ENCODE measurements at regions not wholly inside any gene's neighbourhood (a gene's known extent, or its start where the extent isn't known, plus 50 kb on each side); places are given as distances from the start of the nearest gene placed in this dataset.
A peak's percentile ranks its signal among the peaks of the same experiment; 100 is the strongest.
"Not testable (repeated sequence)": the region's sequence is repeated elsewhere in the genome, so short reads cannot be mapped to it uniquely, and the experiment has no call there.

DNA sequence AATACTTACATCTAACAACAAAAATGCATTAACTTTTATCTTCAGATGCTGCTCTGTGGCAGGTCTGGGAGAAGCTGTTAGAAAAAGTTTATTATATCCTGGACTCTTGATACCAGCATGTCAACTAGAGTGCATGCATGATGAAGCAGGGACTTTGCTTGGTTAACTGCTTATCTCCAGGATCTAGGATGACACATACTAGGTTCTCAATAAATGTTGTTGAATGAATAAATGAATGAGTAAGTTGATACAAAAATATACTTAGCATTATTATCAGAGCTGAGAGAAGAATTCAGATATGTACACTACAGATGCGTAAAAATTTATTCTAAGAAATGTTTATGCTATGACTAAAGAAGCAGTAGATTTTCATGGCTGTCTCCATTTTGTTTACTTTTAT is 304.3 kb downstream of the LTN1 start:
- no peak overlapping the region for H3K27ac ChIP-seq
- no peak for DNase-seq (ENCODE audit: low spot score)
- CTCF ChIA-PET = no interaction called here
- POLR2A ChIA-PET (ENCODE audit: low non-redundant PET) = no interaction called here
- no peak for TF ChIP-seq CTCF (conservative IDR thresholded peaks at IDR 0.05; ENCODE audit: low read depth)

- CTCF ChIA-PET = no interaction called here
- POLR2A ChIA-PET (ENCODE audit: low non-redundant PET) = no interaction called here
- peak; percentile 44 for DNase-seq (ENCODE audit: low spot score)
- no peak overlapping the region for H3K27ac ChIP-seq
- TF ChIP-seq CTCF (conservative IDR thresholded peaks at IDR 0.05; ENCODE audit: low read depth) = no peak
Observed at GRCh38 chr21:28687586-28687985, 305.1 kb downstream of the LTN1 start.

DNA sequence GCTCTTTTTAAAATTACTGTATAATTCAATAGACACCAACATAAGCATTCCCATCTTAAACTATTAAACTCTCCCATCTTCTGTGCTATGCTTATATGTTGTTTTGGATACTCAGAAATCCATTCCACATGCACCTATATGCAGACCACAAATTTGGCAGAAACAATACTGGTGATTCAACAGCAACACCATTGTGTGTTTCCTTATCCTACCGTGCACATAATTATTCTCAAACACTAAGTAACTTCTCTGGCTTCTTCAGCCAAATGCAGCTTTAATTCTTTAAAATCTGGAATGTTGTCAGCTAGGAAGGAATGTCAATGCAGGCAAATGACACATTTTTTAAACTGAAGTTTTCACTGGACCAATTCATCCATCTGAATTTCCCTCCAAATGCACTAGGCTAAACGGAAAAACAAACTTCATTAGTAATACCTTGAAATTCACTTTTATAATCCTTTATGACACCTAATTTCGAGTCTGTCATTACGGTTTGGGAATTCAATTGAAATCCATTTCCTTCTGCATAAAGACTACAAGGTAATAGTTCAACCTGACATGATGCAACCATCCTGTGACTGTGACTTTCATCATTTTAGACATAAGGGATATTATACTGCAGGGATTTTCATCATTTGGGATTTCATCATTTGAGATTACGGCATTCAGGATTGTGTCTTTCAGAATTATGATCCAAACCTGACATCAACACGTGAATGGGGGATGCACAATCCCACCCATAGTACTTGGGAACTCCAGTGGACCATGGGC is 308.5 kb downstream of the LTN1 start:
- TF ChIP-seq CTCF (conservative IDR thresholded peaks at IDR 0.05; ENCODE audit: low read depth) = no peak
- POLR2A ChIA-PET (ENCODE audit: low non-redundant PET) = no interaction called here
- H3K27ac ChIP-seq = no peak overlapping the region
- DNase-seq (ENCODE audit: low spot score) = no peak
- CTCF ChIA-PET = no interaction called here

DNA sequence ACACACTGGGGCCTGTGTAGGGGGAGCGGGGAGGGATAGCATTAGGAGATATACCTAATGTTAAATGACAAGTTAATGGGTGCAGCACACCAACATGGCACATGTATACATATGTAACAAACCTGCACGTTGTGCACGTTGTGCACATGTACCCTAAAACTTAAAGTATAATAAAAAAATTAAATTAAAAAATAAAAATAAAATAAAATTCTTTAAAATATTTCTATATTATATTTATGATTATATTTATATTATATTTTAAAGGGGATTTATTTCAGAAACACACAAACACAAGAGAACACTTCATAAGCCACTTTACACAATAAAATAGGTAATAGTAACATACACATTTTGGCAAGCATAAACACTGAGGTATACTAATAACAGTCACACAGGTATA is 309.8 kb downstream of the LTN1 start:
- POLR2A ChIA-PET (ENCODE audit: low non-redundant PET); CTCF ChIA-PET; H3K27ac ChIP-seq; DNase-seq (ENCODE audit: low spot score): not testable (repeated sequence)

- CTCF ChIA-PET; DNase-seq (ENCODE audit: low spot score); H3K27ac ChIP-seq; POLR2A ChIA-PET (ENCODE audit: low non-redundant PET): not testable (repeated sequence)
Observed at GRCh38 chr21:28677096-28677495, 315.6 kb downstream of the LTN1 start.

- TF ChIP-seq CTCF (conservative IDR thresholded peaks at IDR 0.05; ENCODE audit: low read depth) = no peak
- POLR2A ChIA-PET (ENCODE audit: low non-redundant PET) = no interaction called here
- H3K27ac ChIP-seq = no peak overlapping the region
- CTCF ChIA-PET = no interaction called here
- DNase-seq (ENCODE audit: low spot score) = peak; percentile 24
Observed at GRCh38 chr21:28675331-28676041, 317.2 kb downstream of the LTN1 start.

DNA sequence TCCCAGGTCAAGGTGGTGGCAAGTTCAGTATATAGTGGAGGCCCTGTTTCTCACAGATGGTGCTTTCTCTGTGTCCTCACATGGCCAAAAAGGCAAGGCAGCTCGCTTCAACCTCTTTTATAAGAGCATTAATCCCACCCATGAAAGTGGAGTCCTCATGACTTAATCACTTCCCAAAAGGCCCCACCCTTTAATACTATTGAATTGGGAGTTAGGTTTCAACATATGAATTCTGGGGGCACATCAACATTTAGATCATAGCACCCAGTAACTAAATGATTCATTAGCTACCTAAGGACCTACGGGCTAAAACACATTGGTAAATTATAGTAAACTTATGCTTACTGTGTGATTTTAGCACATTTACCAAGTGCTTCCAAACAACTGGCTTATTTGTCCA is 317.9 kb downstream of the LTN1 start:
- ChIA-PET CTCF (no interaction called here), POLR2A (ENCODE audit: low non-redundant PET) (no interaction called here)
- H3K27ac ChIP-seq = no peak overlapping the region
- TF ChIP-seq CTCF (conservative IDR thresholded peaks at IDR 0.05; ENCODE audit: low read depth) = no peak
- no peak for DNase-seq (ENCODE audit: low spot score)

Measured in RWPE1 (cell line).